Endodermal cell (in vitro differentiated cells): ENCODE measurements at regions not wholly inside any gene's neighbourhood (a gene's known extent, or its start where the extent isn't known, plus 50 kb on each side); places are given as distances from the start of the nearest gene placed in this dataset.
A peak's percentile ranks its signal among the peaks of the same experiment; 100 is the strongest.

ENCODE experiments used
- DNase-seq: peaks from one replicate; pipeline ENCODE4 v3.0.0-alpha.2; 2017
- H3K27ac ChIP-seq: 2 replicates; pipeline ENCODE4 v1.5.1; 2013; ENCODE audit warnings: mild to moderate bottlenecking, low read depth, low read length, moderate library complexity
- H3K27me3 ChIP-seq: 2 replicates; pipeline ENCODE4 v1.6.1; 2013; ENCODE audit warnings: mild to moderate bottlenecking, low read length, moderate library complexity; ENCODE audit not compliant: insufficient read depth, control insufficient read depth, poor library complexity, severe bottlenecking
- H3K36me3 ChIP-seq: 2 replicates; pipeline ENCODE4 v1.7.0; 2013; ENCODE audit warnings: mild to moderate bottlenecking, low read length, moderate library complexity; ENCODE audit not compliant: control insufficient read depth, insufficient read depth
- H3K4me1 ChIP-seq: one replicate; pipeline ENCODE4 v1.7.0; 2013; ENCODE audit warnings: low read length; ENCODE audit not compliant: control insufficient read depth, insufficient read depth
- H3K4me3 ChIP-seq: 2 replicates; pipeline ENCODE4 v1.5.1; 2013; ENCODE audit warnings: mild to moderate bottlenecking, low read length, moderate library complexity
- H3K9ac ChIP-seq: 2 replicates; pipeline ENCODE4 v1.6.1; 2013; ENCODE audit warnings: mild to moderate bottlenecking, low read length, moderate library complexity; ENCODE audit not compliant: poor library complexity, severe bottlenecking; ENCODE audit errors: extremely low read depth
- H3K9me3 ChIP-seq: 2 replicates; pipeline ENCODE4 v1.6.1; 2013; ENCODE audit warnings: mild to moderate bottlenecking, low read length, moderate library complexity; ENCODE audit not compliant: control insufficient read depth
- H3K27ac Mint-ChIP-seq: 2 replicates; pipeline ENCODE4 v1.8.0; 2020; ENCODE audit warnings: mixed read lengths
- H3K27me3 Mint-ChIP-seq: 2 replicates; pipeline ENCODE4 v1.8.0; 2021; ENCODE audit warnings: mild to moderate bottlenecking, mixed read lengths; ENCODE audit not compliant: insufficient read depth
- H3K36me3 Mint-ChIP-seq: 2 replicates; pipeline ENCODE4 v1.8.0; 2020; ENCODE audit warnings: low read depth, mixed read lengths
- H3K4me1 Mint-ChIP-seq: 2 replicates; pipeline ENCODE4 v1.8.0; 2020; ENCODE audit warnings: mixed read lengths
- H3K4me3 Mint-ChIP-seq: 2 replicates; pipeline ENCODE4 v1.8.0; 2020; ENCODE audit warnings: mild to moderate bottlenecking, moderate library complexity, mixed read lengths
- H3K9me3 Mint-ChIP-seq: 2 replicates; pipeline ENCODE4 v1.8.0; 2020; ENCODE audit warnings: mild to moderate bottlenecking, mixed read lengths
- CTCF ChIP-seq: fragments of 200-600 bp; sonication (generic); conservative IDR thresholded peaks from 2 replicates; pipeline ENCODE4 v1.5.0; 2021; ENCODE audit warnings: antibody characterized with exemption, mild to moderate bottlenecking
- WGBS, 2 experiments: methylation state at CpG; one replicate each; pipeline versions ENCODE4 v1.1.5 to v1.1.7; 2013; ENCODE audit warnings: missing lambda C conversion rate in 2 of 2, mixed read lengths in 1 of 2; ENCODE audit not compliant: insufficient coverage in 1 of 2, insufficient read length in 1 of 2; 5-methylcytosine and 5-hydroxymethylcytosine counted together

GRCh38 chr1:96641282-96641681 lies 80.3 kb upstream of the PTBP2 start:
- no peaks in the 10 kb centered on the region for H3K36me3 Mint-ChIP-seq
- TF ChIP-seq CTCF, result no peak
- no peak for DNase-seq

GRCh38 chr1:96643519-96643918 lies 78.1 kb upstream of the PTBP2 start:
- no peak overlapping the region for H3K27ac ChIP-seq
- no peak overlapping the region for H3K9ac ChIP-seq
- no peak for DNase-seq
- Mint-ChIP-seq H3K4me1 (no peaks in the 10 kb centered on the region), H3K9me3 (no peaks in the 10 kb centered on the region), H3K27ac (no peak overlapping the region), H3K36me3 (no peaks in the 10 kb centered on the region), H3K27me3 (no peaks in the 10 kb centered on the region), H3K4me3 (no peak overlapping the region)
- no peak overlapping the region for H3K4me3 ChIP-seq
- H3K36me3 ChIP-seq, result no peaks in the 10 kb centered on the region
- TF ChIP-seq CTCF, result no peak
- H3K27me3 ChIP-seq, result no peaks in the 10 kb centered on the region
- 82% methylated on average over 1 of the region's 1 CpG; no CpG with 5 or more reads in 1 of the 2 experiments for WGBS, 2 experiments
- no peaks in the 10 kb centered on the region for H3K9me3 ChIP-seq
- no peaks in the 10 kb centered on the region for H3K4me1 ChIP-seq

More at GRCh38 chr1:96641282-96641681, 80.3 kb upstream of the PTBP2 start:
- no peak overlapping the region for H3K4me3 ChIP-seq
- Mint-ChIP-seq H3K27me3 (no peaks in the 10 kb centered on the region), H3K4me1 (no peaks in the 10 kb centered on the region), H3K4me3 (no peak overlapping the region), H3K9me3 (no peaks in the 10 kb centered on the region), H3K27ac (no peak overlapping the region)
- peak overlapping the region; percentile 24 for H3K27ac ChIP-seq
- no peak overlapping the region for H3K9ac ChIP-seq
- H3K9me3 ChIP-seq, result no peaks in the 10 kb centered on the region
- no peaks in the 10 kb centered on the region for H3K4me1 ChIP-seq
- H3K36me3 ChIP-seq, result no peaks in the 10 kb centered on the region
- no peaks in the 10 kb centered on the region for H3K27me3 ChIP-seq
- WGBS, 2 experiments, result 93 to 100% methylated on average over 1 to 3 of the region's 3 CpGs

- no peak overlapping the region for H3K4me3 ChIP-seq
- DNase-seq, result no peak
- no peak overlapping the region for H3K9ac ChIP-seq
- no peak overlapping the region for H3K27ac Mint-ChIP-seq
- H3K36me3 ChIP-seq, result no peaks in the 10 kb centered on the region
- H3K27ac ChIP-seq, result no peak overlapping the region
- H3K27me3 Mint-ChIP-seq, result no peaks in the 10 kb centered on the region
- no peak overlapping the region for H3K4me3 Mint-ChIP-seq
- no peak for TF ChIP-seq CTCF
- no peaks in the 10 kb centered on the region for H3K36me3 Mint-ChIP-seq
- H3K9me3 ChIP-seq, result peaks cover 11% of the 10 kb centered on the region
- no peaks in the 10 kb centered on the region for H3K4me1 ChIP-seq
- no peaks in the 10 kb centered on the region for H3K4me1 Mint-ChIP-seq
- H3K9me3 Mint-ChIP-seq, result peaks cover 23% of the 10 kb centered on the region
- no peaks in the 10 kb centered on the region for H3K27me3 ChIP-seq
Observed at GRCh38 chr1:96649301-96649700, 72.3 kb upstream of the PTBP2 start.
